GM12891 (cell line): ENCODE measurements at regions not wholly inside any gene's neighbourhood (a gene's known extent, or its start where the extent isn't known, plus 50 kb on each side); places are given as distances from the start of the nearest gene placed in this dataset.

ENCODE experiments used
- POLR2A ChIP-seq: IDR thresholded peaks from 2 replicates; pipeline ENCODE4 v1.6.1; 2011; ENCODE audit warnings: low read depth, low read length, control low read depth
- POU2F2 ChIP-seq: IDR thresholded peaks from 2 replicates; pipeline ENCODE4 v1.6.1; 2011; ENCODE audit warnings: low read depth, mild to moderate bottlenecking, control low read depth, low read length, moderate library complexity
- TAF1 ChIP-seq: IDR thresholded peaks from 2 replicates; pipeline ENCODE4 v1.6.1; 2011; ENCODE audit warnings: low read depth, low read length, control low read depth

DNA sequence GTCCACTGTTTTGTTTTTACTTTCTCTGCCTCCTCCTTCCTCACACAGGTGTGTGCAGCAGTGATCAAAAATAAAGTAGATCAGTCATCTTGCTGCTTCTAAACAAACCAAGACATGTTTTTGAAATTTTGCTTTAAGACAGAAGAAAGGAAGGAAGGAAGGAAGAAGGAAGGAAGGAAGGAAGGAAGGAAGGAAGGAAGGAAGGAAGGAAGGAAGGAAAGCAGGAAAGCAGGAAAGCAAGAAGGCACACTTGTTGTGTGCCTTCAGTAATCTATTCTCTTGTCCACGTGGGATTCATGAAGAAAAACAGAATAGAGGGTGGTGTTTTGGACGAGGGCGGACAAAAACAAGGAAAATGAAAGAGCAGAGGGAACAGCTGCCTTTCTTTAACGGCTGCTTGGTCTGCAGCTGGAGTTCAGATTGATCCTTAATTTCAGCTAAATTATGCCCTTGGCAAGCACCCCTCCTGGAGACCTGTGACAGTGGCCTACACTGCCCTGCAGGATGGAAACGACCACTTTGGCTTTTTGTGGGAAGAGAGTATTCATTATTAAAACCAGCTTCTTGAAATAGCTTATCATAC lies 188.5 kb upstream of the IRX3 start:
- TF ChIP-seq POLR2A (no peak), POU2F2 (no peak), TAF1 (no peak)
